Cardiac septum (tissue), 1 donor: ENCODE measurements at regions not wholly inside any gene's neighbourhood (a gene's known extent, or its start where the extent isn't known, plus 50 kb on each side); places are given as distances from the start of the nearest gene placed in this dataset.

Source experiments
- DNase-seq: peaks from one replicate; pipeline ENCODE4 v3.0.0-alpha.2; 2020; ENCODE audit warnings: low spot score
- intact Hi-C: fragments of 100-400 bp; cut with DNase I; formaldehyde crosslinking; loops from one replicate; pipeline ENCODE4 v1.14.0; 2022
- donor health status: DM: no; HTN: no; CAD: no.

DNA sequence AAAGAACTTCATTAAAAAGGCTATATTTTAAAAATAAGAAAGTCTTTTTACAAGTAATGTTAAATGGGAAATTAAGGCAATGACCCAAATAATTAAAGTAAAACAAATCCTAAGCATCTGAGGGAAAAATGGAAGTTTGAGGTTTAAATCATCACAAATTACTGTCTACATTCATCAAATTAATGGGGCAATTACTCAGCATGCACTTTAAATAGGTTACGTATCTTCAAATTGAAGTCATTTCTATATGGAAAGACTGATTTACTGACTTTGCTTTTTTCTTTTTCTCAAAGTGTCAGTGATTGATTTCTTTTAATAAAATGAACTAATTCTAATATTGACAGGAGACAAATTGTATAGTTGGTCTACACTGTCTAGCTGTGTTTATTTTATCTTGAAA, 1452.3 kb downstream of the NCAM2 start:
- intact Hi-C loops = no loop called here

DNA sequence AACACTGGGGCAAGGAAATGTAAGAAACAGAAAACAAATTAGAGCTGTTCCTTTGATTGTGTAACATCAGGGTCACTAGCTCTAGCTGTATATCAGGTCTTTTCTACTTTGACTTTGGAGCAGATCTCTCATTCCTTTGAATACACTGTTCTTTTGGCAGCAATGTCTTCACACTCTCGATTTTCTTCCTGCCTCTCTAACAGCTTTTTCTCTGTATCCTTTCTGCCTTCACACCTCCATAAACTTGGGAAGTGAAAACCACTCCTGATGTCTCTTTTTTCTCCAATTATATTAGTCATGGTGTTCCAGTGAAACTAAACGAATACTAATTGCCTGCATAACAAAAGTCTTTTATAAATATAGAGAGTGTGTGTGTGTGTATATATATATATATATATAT, 1458.0 kb downstream of the NCAM2 start:
- no peak for DNase-seq
- intact Hi-C loops = no loop called here

More for the DNA sequence above, 1452.3 kb downstream of the NCAM2 start:
- no peak for DNase-seq

DNA sequence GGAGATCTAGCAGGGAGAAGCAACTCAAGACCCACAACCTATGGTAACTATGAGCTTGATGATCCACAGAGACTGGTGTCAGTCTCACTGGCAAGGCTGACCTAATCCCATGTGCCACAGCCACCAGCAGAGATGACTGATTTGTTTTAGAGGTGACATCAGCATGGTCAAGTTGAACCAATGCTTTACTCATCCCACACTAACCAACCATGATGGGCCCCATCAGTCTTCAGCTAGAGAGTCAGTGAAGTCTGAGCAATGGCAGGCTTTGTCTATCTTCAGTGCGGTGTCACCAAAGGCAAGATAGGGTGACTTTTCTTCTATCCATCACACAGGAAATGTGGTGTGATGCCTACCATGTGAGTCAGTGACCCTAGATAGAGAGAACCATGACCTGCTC, 1470.7 kb downstream of the NCAM2 start:
- intact Hi-C loops = no loop called here

DNA sequence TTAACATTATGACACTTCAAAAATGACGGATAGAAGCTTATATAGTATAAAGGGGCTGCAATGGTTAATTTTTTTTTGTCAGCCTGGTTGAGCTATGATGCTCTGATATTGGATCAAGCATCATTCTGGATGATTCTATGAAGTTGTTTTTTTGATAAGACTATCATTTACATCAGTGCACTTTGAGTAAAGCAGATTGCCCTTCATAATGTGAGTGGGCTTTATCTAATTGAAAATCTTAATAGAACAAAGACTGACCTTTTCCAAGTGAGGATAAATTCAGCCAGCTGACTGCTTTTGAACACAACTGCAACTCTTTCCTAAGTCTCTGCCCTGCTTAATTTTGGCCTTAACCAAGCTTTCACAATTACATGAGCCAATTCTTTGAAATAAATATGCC, 1476.2 kb downstream of the NCAM2 start:
- intact Hi-C loops = no loop called here
- no peak for DNase-seq

More for the DNA sequence above, 1470.7 kb downstream of the NCAM2 start:
- no peak for DNase-seq

DNA sequence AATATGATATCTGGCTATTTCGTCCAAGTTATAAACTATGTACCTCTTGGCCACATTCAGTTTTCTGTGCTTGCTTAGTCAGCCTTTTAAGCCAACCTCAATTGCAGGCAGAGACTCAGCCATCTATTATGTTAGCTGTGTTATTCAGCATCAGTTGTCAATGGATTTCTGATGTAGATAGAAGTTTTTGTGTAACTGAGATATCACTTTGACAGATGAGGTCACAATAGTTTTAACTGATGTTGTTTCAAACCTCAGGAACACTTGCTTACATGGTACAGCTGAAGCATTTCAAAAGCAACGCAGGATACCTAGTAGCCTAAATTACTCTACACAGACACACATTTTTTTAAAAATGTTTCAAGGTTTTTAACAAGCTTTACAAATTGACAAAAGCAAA, 1478.0 kb downstream of the NCAM2 start:
- intact Hi-C loops = no loop called here

DNA sequence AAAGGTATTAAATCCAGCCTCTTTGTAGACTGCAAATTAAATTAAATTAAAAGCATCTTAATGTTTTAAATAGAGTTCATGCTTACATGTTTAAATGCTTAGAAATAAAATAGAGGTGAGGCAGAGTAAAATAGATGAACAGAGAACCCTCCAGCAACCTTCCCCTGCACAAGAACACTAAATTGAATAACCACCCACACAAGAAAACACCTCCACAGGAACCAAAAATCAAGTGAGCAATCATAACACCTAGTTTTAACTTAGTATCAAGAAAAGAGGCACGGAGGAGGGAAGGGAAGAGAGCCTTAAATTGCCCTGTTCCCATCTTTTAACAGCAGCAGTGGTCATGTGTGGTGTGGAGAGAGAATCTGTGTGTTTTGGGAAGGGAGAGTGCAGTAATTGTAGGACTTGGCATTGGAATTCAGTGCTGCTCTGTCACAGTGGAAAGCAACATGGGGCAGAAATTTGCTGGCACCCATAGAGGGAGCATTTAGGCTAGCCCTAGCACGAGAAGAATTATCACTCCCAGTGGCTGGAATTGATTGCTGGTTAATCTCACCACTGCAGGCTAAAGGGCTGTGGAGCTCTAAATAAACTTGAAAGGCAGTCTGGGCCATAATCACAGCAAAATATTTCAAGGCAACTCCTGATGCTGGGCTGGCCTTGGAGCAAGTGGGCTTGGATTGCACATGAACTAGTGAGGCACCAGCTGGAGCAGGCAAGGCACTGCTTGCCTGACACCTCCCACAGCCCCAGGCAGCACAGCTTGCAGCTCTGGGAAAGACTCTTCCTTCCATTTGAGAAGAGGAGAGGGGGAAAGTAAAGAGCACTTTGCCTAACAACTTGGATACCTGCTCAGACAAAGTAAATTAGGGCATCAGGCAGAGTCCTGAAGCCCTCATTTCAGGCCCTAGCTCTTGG, 1478.8 kb downstream of the NCAM2 start:
- intact Hi-C loops = no loop called here
- DNase-seq = no peak

More for the DNA sequence above, 1478.0 kb downstream of the NCAM2 start:
- DNase-seq = no peak

DNA sequence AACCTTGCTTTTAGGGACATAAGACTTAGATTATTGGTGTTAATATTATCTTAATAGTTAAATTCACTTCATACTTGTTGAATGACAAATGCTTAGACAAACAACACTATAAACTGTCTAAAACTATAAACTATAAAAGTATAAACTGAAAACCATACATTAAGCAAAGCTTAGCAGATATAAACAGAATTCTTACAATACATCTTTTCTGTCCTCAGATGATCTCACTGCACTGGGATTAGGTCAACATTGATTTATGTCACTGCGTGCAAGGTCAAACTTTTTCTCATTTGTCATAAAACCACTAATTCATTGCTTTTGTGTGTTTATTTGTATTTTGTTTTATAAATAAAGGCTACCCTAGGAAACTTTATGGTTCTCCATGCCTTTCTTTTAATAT, 1491.8 kb downstream of the NCAM2 start:
- DNase-seq = no peak
- intact Hi-C loops = no loop called here

DNA sequence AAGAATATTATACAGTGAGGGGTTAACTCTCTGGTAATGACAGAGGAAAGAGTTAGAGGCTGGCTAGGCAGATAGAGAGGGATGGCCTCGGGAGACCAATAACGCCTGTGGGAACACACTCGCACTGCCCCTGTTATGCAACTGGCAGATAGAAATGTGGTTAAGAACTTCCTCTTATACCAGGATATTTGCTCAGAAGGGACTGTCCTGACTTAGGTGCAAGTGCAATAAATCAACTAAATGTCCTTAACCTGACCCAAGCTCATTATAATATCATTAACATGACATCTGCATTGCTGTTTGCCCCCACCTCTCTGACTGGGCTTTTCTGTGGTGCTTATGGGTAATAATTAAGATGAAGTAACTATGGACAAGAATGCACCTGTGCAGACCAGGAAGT, 1518.0 kb downstream of the NCAM2 start:
- DNase-seq = no peak
- intact Hi-C loops = no loop called here

DNA sequence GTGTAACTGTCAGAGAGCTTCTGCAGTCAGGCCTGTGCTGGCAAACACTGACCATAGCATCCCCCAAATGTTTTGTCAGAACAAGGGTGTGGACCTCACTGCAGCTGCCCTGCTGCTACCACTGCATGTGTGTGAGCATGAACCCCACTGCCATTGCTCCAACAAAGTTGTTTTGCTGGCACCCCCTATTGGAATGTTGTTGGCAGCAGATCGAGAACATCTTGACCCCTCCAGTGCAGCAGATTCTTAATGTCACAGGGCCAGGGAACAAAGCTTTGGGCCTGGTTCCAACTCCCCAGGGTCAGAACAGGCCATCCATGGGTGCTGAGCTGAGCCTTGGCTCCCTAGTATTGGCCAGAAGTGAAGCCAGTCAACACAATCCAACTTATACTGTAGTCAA, 1537.4 kb downstream of the NCAM2 start:
- intact Hi-C loops = no loop called here
- no peak for DNase-seq

DNA sequence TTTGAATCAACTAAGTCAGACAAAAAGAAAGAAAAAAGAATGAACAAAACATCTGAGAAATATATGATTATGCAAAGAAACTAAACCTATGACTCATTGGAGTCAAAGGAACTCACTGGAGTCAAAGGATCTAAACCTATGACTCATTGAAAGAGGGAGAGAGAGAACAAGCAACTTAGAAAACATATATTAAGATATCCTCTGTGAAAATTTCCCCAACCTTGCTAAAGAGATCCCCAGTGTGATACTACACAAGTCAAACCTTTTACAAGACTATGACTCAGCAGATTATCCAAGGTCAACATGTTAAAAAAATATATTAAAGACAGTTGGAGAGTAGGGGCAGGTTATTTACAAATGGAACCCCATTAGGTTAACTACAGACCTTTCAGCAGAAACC, 1538.3 kb downstream of the NCAM2 start:
- intact Hi-C loops = no loop called here

DNA sequence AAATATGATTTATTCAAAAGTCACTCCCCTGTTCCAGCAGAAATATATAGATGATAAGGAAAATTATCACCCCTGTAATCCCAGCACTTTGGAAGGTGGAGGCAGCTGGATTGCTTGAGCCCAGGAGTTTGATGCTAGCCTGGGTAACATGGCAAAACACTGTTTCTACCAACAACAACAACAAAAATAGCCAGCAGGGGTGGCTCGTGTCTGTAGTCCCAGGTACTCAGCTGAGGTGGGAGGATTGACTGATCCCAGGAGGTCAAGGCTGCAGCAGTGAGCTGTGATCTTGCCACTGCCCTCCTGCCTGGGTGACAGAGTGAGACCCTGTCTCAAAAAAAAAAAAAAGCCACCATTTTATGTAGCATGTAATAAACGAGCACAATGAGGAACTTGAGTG, 1546.5 kb downstream of the NCAM2 start:
- no peak for DNase-seq
- intact Hi-C loops = no loop called here

More for the DNA sequence above, 1538.3 kb downstream of the NCAM2 start:
- DNase-seq = no peak

DNA sequence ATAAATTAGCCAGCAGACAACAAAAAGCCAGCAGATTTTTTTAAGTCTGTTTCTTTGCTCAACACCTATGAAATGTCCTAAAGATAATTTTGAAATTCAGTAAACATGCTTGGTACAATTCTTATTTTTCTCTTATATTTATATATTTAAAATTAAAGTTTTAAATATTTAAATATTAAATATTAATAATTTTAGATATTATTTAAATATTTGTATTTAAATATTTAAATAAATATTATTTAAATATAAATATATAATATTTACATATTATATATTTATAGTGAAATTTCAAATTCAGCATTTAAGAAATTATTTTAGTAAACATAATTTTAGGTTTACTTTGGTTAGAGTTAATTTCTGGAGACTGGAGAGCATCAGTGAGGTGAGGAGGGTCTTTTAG, 1554.2 kb downstream of the NCAM2 start:
- no peak for DNase-seq
- intact Hi-C loops = no loop called here

DNA sequence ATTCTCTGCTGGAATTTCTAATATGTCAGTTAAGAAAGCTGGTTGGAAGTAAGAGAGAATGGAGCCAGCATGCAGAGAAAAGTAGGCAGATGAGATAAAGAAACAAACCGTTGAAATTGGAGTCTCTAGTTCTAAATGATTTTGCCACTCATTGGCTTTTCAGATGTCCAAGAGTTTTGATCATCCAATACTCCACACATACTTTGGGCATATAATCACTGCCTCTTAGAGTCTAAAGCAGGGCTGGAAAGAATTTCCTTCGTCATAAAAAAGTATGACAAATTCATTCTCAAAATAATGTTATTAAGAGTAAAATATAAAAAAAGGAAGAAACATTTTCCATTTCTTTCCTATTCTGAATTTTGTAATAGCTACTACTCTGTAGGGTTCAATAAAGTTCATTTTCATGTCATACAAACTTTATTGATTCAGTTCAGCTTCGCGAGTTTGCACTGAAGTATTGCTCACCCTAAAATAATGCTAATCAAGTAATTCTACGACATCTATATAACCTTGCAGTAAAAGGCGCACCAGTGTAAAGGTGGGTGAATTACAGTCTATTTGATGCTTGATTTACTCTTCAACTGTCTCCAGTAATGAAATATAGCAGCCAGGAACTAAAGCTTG, 1556.6 kb downstream of the NCAM2 start:
- no peak for DNase-seq
- intact Hi-C loops = no loop called here

DNA sequence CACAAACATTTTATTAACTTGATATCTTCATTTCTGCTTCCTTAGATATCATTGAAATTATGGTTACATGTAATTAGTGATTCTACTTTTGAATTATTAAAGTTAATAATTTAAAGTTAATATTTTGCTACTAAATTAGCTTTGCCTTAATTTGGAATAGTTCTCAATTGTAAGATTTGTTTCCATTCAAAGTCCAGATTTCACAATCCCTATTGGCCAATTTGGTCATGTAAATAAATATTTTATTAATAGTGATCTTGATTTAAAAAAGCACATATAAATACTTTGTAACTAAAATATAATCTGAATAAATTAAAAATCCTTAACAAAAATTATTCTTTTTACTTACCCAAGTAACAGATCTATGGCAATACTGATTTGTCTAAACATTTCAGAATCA, 1558.6 kb downstream of the NCAM2 start:
- DNase-seq = no peak
- intact Hi-C loops = no loop called here

DNA sequence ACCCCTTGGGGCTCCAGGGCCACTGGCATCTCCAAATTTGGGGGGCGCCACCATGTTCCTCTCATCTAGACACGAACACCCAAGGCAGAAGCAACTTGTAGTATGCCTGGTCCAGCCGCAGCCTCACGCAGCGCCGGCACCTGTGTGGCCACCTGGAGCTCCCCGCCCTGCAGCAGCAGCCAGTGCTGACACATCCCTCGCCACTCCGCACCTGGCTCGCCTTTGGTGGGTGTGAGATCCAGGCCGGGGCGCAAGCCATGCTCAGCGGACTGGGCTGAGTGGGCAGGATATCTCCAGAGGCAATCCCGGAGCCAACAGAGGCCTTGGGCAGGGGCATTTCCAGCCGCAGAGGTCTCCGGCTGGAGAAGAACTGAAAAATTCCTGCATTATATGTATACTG, 1563.7 kb downstream of the NCAM2 start:
- DNase-seq = no peak

DNA sequence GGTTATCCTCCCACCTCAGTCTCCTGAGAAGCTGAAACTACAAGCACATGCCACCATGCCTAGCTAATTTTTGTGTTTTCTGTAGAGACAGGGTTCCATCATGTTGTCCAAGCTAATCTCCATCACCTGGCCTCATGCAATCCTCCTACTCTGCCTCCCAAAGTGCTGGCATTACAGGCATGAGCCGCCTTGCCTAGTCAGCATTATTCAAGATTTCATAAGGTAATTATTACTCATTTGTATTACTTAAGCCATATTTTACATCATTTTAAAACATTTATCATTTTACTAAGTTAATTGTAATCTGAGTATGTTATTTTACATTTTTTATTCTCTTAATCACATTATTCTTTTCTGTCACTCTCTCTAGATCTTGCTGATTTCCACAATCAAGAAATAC, 1575.6 kb downstream of the NCAM2 start:
- DNase-seq = no peak
- intact Hi-C loops = no loop called here

More for the DNA sequence above, 1563.7 kb downstream of the NCAM2 start:
- intact Hi-C loops = no loop called here

DNA sequence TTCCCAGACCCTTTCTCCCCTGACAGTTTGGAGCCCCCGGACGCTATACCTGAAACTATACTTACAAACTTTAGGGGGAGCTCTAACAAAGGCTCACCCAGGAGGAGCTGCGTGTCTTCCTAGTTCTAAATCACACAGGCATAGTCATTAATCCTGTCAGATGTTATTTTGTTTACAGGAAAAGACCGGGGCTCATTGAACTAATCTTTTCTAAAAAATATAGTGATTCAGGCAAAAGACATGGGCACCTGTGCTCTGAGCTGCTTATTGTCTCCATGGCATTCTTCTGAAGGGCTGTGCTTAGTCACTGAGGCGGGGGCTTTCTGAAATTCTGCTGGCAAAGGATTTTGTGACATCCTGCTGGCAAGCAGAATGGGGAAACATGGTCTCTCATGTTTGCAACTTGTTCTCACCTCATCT, 1577.0 kb downstream of the NCAM2 start:
- DNase-seq = no peak
- intact Hi-C loops = no loop called here

DNA sequence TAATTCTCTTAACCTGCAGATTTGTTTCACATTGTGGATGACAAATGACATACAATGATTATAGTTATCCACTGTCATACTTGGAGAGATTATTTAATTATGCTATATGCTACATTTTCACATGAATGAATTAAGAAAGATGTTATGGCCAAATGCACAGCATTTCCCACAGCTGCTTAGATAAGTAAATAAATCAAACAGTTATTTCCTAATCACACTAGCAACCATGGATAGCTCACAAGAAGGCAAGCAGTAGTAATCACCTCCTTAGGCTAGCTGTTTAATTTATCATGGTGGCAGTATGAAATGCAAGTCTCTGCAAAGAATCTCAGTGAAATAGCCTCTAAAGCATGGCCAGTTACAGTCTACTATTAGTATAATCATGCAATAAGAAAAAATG, 1581.5 kb downstream of the NCAM2 start:
- intact Hi-C loops = no loop called here
- DNase-seq = no peak

DNA sequence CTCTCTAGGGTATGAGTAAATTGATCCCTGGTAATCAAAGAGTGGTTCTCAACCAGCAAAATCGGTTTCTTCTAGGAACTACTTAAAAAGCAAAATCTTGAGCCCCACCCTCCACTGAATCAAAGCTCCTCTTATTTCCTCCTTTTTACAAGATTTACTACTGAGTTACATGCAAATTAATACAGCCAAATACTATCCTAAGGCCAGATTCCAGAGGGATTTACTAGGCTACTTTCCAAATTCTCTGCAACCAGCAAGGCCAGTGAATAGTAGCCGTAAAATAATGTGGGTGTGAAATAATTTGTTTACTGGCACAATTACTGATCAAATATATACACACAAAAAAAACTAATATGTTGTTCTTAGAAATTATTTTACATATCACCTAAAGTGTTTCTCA, 1583.8 kb downstream of the NCAM2 start:
- DNase-seq = no peak
- intact Hi-C loops = no loop called here

DNA sequence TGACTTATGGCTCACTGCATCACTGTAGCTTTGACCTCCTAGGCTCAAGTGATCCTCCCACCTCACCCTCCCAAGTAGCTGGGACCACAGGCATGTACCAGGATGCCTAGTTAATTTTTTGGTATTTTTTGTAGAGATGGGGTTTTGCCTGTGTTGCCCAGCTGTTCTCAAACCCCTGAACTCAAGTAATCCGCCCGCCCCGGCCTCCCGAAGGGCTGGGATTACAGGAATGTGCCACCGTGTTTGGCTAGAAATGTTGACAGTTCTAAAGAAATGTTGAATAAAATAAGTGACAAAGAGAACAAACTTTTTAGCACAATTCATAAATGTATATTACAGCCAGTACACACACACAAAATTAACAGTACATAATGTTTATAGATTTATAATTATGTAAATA, 1586.1 kb downstream of the NCAM2 start:
- intact Hi-C loops = no loop called here

DNA sequence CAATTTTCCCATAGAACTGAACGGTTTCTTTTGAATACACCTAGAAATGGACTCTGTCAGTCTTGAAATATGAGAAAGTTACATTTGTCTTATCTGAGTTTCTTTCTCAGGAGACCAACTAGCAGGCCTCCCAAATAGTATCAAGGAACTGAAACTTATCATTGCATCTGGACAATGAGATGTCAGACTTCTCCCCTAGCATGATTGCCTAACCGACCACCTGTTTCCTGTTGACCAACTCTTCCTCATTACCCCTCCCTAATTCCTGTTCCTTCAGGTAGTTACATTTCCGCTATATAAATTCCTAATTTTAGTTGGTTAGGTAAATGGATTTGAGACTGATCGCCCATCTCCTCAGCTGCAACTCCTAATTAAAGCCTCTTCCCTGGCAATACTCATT, 1587.3 kb downstream of the NCAM2 start:
- DNase-seq = no peak
- intact Hi-C loops = no loop called here

More for the DNA sequence above, 1586.1 kb downstream of the NCAM2 start:
- no peak for DNase-seq
